ENCODE measurements at regions not wholly inside any gene's neighbourhood (a gene's known extent, or its start where the extent isn't known, plus 50 kb on each side); places are given as distances from the start of the nearest gene placed in this dataset.

- FAIRE-seq: no peak
Measured at GRCh38 chr2:105175231-105175630, 66.3 kb upstream of the GPR45 start.

GRCh38 chr2:105176429-105176828 is 65.1 kb upstream of the GPR45 start:
- FAIRE-seq: no peak

More at GRCh38 chr2:105175231-105175630, 66.3 kb upstream of the GPR45 start:
- peaks cover 6% of the 10 kb centered on the region for H3K27me3 ChIP-seq (ENCODE audit: control insufficient read depth, insufficient read depth, low read length)
- H3K4me3 ChIP-seq (ENCODE audit: low read depth, low read length): no peak overlapping the region
- no peaks in the 10 kb centered on the region for H3K36me3 ChIP-seq (ENCODE audit: control insufficient read depth, insufficient read depth, low read length)
- no peak for TF ChIP-seq CTCF (IDR thresholded peaks at IDR 0.05; ENCODE audit: insufficient read depth, low read length, severe bottlenecking)
- DNase-seq (ENCODE audit: low read depth): no peak

GRCh38 chr2:105177008-105177407 is 64.5 kb upstream of the GPR45 start:
- Histone ChIP-seq H3K27me3 (ENCODE audit: control insufficient read depth, insufficient read depth, low read length) (peaks cover 6% of the 10 kb centered on the region), H3K4me3 (ENCODE audit: low read depth, low read length) (no peak overlapping the region), H3K36me3 (ENCODE audit: control insufficient read depth, insufficient read depth, low read length) (no peaks in the 10 kb centered on the region)
- DNase-seq (ENCODE audit: low read depth) (no peak), FAIRE-seq (no peak)
- TF ChIP-seq CTCF (IDR thresholded peaks at IDR 0.05; ENCODE audit: insufficient read depth, low read length, severe bottlenecking): no peak

More at GRCh38 chr2:105176429-105176828, 65.1 kb upstream of the GPR45 start:
- no peak for TF ChIP-seq CTCF (IDR thresholded peaks at IDR 0.05; ENCODE audit: insufficient read depth, low read length, severe bottlenecking)
- Histone ChIP-seq H3K27me3 (ENCODE audit: control insufficient read depth, insufficient read depth, low read length) (peaks cover 6% of the 10 kb centered on the region), H3K4me3 (ENCODE audit: low read depth, low read length) (no peak overlapping the region), H3K36me3 (ENCODE audit: control insufficient read depth, insufficient read depth, low read length) (no peaks in the 10 kb centered on the region)
- no peak for DNase-seq (ENCODE audit: low read depth)

- no peak for TF ChIP-seq CTCF (IDR thresholded peaks at IDR 0.05; ENCODE audit: insufficient read depth, low read length, severe bottlenecking)
- H3K4me3 ChIP-seq (ENCODE audit: low read depth, low read length): no peak overlapping the region
- H3K27me3 ChIP-seq (ENCODE audit: control insufficient read depth, insufficient read depth, low read length): peaks cover 6% of the 10 kb centered on the region
- DNase-seq (ENCODE audit: low read depth) (no peak), FAIRE-seq (no peak)
- no peaks in the 10 kb centered on the region for H3K36me3 ChIP-seq (ENCODE audit: control insufficient read depth, insufficient read depth, low read length)
Measured at GRCh38 chr2:105177536-105178254, 63.8 kb upstream of the GPR45 start.

GRCh38 chr2:105179469-105180372 is 61.8 kb upstream of the GPR45 start:
- H3K4me3 ChIP-seq (ENCODE audit: low read depth, low read length): no peak overlapping the region
- peak; percentile 69 for TF ChIP-seq CTCF (IDR thresholded peaks at IDR 0.05; ENCODE audit: insufficient read depth, low read length, severe bottlenecking)
- H3K36me3 ChIP-seq (ENCODE audit: control insufficient read depth, insufficient read depth, low read length): no peaks in the 10 kb centered on the region
- DNase-seq (ENCODE audit: low read depth) (peak; percentile 79), FAIRE-seq (no peak)
- H3K27me3 ChIP-seq (ENCODE audit: control insufficient read depth, insufficient read depth, low read length): peaks cover 6% of the 10 kb centered on the region
